ENCODE measurements at regions not wholly inside any gene's neighbourhood (a gene's known extent, or its start where the extent isn't known, plus 50 kb on each side); places are given as distances from the start of the nearest gene placed in this dataset.

DNA sequence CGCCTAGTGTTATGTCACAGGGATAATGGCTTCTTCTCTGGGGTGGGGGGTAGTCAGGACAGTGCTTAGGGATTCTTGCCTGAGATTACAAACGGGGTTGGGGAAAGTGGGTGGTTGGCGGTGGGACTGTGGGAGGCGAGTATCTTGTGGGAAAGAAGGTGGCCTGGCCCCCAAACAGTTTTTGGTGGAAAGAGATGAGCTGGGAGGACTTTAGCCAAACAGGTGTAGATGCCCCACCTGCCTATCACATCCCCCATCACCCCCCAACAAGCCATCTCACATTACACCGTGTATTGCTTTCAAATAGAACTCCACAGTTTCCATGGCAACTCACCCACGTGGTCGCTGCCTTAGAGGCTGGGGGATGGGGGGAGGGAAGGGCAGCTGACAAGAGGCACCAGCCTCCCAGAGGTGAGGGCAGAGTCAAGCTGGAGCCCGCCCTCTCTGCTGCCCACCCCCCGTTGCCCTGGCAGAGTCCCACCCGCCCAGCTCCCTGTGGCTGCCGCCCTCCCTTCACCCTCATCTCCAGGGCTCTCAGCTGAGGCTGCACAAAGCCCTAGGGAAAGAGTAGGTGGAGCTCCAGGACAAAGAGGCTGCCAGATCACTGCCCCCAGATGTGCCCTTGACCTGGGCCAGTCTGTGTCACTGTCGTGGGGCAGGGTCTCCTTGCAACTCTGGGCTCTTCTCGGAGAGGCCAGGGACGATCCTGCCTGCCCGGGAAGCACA, 98.3 kb downstream of the LRRC74A start:
- DNase-seq = peak; percentile 93 to 99 (median 97)

DNA sequence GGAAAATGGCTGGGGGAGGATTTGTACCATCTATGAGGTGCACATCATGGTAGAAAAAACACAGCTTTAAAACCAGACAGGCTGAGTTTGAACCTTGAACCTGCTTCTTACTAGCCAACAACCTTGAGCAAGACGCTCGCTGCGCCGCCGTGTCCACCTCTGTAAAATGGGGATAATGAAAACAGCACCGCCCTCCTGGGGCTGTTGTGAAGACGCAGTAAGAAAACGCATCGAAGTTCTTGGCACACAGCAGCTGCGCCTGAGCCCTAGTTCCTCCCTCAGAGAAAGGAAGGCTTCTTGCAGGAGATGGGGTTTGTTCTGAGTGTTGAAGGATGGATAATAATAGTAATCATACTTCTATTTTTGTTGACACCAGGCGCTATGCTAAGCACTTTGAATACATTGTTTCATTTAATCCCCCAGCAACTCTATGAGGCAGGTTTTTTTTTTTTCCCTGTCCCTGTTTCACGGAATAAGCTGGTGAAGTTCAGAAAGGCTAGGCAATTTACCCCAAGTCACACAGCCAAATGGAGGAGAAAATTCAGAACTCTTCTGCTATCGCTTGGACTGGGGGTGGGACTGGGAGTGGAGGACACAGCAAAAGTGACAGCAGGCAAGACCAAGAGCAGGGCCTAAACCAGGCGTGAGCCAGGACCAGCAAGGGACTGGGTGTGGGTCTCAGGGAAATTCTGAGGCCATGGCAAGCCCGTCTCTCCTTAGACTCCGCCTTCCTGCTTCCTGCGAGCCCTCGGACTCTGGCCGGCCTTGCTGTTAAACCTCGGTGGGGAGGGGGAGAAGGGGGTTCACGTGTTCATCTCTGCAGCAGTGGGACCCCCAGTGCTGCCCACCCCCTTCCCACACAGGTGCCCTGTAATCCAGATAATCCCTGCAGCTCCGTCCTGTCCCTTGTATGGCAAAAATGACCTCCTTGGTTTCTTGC, 97.5 kb downstream of the LRRC74A start:
- DNase-seq = peak in 2 of 3 experiments; percentile 32 to 79

DNA sequence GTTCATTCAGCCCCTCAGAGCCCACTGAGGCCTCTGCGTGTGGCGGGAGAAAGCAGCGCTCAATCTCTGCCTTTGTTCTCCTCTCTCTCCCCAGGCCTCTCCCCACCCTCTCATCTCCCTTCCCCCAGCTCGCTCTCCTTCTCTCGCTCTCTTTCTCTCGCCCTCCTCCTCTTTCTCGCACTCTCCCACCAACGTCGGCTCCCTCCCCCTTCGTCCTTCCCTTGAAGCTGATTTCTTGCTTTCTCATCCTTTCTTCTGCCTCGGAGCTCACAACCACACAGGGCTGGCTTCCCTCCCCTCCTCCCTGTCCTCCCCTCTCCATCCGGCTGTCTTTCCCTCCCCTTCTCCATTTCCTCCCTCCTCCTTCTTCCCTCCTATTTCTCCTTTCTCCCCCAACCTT, 96.4 kb downstream of the LRRC74A start:
- DNase-seq = peak in 2 of 3 experiments; percentile 38 to 71

DNA sequence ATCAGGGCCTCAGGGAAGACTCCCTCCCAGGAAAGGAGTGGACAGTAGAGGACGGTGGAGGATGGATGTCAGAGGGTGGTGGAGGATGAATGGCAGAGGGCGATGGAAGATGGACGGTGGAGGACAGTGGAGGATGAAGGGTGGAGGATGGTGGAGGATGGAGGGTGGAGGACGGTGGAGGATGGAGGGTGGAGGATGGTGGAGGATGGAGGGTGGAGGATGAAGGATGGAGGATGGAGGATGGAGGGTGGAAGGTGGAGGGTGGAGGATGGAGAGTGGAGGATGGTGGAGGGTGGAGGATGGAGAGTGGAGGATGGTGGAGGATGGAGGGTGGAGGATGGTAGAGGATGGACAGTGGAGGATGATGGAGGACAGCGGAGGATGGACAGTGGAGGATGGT, 95.9 kb downstream of the LRRC74A start:
- no peak for DNase-seq

DNA sequence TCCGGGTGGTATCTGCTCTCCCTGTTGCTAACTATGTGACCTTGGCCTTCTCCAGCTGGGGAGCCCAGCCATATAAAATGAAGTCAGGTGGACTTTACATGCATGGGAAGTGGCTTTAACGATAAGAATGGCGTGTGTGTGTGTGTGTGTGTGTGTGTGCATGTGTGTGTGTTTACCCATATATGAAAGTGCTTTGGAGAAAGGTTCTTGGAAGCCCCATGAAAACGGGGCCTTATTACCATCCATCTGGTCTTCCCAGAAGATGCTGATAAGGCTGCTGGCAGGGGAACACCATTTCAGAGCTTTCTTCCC, 94.8 kb downstream of the LRRC74A start:
- DNase-seq = peak in 1 of 3 experiments; percentile 54

DNA sequence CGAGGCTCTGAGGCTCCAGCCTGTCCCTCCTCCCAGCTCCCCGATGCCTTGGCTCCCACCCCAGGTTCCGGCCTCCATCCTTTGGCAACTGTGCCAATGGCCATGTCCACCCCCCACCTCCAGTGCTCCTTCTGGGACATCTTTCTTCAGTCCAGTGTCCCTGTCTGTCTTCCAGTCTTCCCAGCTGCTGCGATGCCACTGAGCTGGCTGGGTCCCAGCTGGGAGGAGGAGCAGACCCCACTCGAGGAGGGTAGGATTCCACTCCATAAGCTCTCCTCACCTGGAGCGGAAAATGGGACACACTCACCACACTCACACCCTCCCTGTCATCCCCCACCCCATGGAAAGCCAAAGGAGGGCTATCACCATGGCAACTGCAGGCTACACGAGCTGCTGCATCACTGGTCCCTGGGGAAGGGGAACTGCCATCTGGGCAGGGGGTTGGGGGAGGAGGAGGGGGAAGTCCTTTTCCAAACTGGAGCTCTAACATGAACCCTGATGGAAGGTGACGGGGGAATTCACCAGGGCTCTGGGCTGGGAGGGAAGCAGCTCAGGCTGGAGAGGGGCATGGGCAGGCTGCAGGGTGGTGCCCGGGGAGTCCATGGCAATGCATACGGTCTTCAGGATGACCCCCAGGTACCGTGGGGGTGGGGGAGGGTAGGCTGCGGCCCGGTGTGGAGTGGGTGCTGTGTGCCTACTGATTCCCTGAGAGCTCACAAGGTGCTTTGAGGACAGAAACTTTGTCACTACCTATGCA, 94.3 kb downstream of the LRRC74A start:
- peak; percentile 93 to 98 (median 98) for DNase-seq

DNA sequence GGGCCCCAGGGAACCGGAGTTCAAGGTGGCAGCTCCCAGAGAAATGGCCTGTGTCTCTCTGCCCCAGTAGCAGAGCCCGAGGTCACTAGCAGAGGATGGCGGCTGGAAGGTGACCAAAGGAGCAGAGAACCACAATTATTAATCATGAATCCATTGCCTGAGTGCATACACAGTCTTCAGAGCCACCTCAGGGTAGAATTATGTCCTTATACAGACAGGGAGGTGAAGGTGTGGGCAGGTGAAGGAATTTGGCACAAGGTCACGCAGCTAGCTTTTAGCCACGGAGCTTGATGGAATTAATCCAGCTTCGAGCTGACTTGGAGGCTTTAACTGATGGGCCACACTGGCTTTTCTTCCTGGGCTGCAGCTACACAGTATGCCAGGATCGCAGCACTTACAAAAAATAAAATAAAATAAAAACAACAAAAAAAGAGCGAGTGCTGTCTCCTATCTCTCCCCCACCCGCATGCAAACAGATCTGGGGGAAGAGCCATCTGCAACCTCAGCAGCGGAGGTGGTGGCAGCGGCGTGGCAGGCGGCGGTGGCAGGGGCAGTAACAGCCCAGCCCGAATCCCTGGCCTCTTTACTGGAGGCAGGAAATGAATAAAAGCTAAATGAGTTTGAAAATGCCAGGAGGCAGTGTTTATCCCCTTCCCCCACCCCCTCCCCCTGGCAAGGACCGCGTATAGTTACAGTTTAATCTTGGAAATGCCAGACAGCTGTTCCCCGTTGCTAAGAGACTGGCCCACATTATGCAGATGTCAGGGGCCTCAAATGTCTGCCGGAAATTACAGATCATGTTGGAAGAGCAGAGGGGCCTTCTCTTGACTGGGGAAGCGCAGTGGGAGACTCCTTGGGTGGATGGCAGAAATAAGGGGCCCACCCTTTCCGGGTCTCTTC, 93.5 kb downstream of the LRRC74A start:
- DNase-seq = peak; percentile 90 to 99 (median 93)
